Endodermal cell (in vitro differentiated cells): ENCODE measurements at regions not wholly inside any gene's neighbourhood (a gene's known extent, or its start where the extent isn't known, plus 50 kb on each side); places are given as distances from the start of the nearest gene placed in this dataset.

Source experiments
- DNase-seq: peaks from one replicate; pipeline ENCODE4 v3.0.0-alpha.2; 2017
- H3K27ac ChIP-seq: 2 replicates; pipeline ENCODE4 v1.5.1; 2013; ENCODE audit warnings: mild to moderate bottlenecking, low read depth, low read length, moderate library complexity
- H3K27me3 ChIP-seq: 2 replicates; pipeline ENCODE4 v1.6.1; 2013; ENCODE audit warnings: mild to moderate bottlenecking, low read length, moderate library complexity; ENCODE audit not compliant: insufficient read depth, control insufficient read depth, poor library complexity, severe bottlenecking
- H3K36me3 ChIP-seq: 2 replicates; pipeline ENCODE4 v1.7.0; 2013; ENCODE audit warnings: mild to moderate bottlenecking, low read length, moderate library complexity; ENCODE audit not compliant: control insufficient read depth, insufficient read depth
- H3K4me1 ChIP-seq: one replicate; pipeline ENCODE4 v1.7.0; 2013; ENCODE audit warnings: low read length; ENCODE audit not compliant: control insufficient read depth, insufficient read depth
- H3K4me3 ChIP-seq: 2 replicates; pipeline ENCODE4 v1.5.1; 2013; ENCODE audit warnings: mild to moderate bottlenecking, low read length, moderate library complexity
- H3K9ac ChIP-seq: 2 replicates; pipeline ENCODE4 v1.6.1; 2013; ENCODE audit warnings: mild to moderate bottlenecking, low read length, moderate library complexity; ENCODE audit not compliant: poor library complexity, severe bottlenecking; ENCODE audit errors: extremely low read depth
- H3K9me3 ChIP-seq: 2 replicates; pipeline ENCODE4 v1.6.1; 2013; ENCODE audit warnings: mild to moderate bottlenecking, low read length, moderate library complexity; ENCODE audit not compliant: control insufficient read depth
- H3K27ac Mint-ChIP-seq: 2 replicates; pipeline ENCODE4 v1.8.0; 2020; ENCODE audit warnings: mixed read lengths
- H3K27me3 Mint-ChIP-seq: 2 replicates; pipeline ENCODE4 v1.8.0; 2021; ENCODE audit warnings: mild to moderate bottlenecking, mixed read lengths; ENCODE audit not compliant: insufficient read depth
- H3K36me3 Mint-ChIP-seq: 2 replicates; pipeline ENCODE4 v1.8.0; 2020; ENCODE audit warnings: low read depth, mixed read lengths
- H3K4me1 Mint-ChIP-seq: 2 replicates; pipeline ENCODE4 v1.8.0; 2020; ENCODE audit warnings: mixed read lengths
- H3K4me3 Mint-ChIP-seq: 2 replicates; pipeline ENCODE4 v1.8.0; 2020; ENCODE audit warnings: mild to moderate bottlenecking, moderate library complexity, mixed read lengths
- H3K9me3 Mint-ChIP-seq: 2 replicates; pipeline ENCODE4 v1.8.0; 2020; ENCODE audit warnings: mild to moderate bottlenecking, mixed read lengths
- CTCF ChIP-seq: fragments of 200-600 bp; sonication (generic); conservative IDR thresholded peaks from 2 replicates; pipeline ENCODE4 v1.5.0; 2021; ENCODE audit warnings: antibody characterized with exemption, mild to moderate bottlenecking
- WGBS, 2 experiments: methylation state at CpG; one replicate each; pipeline versions ENCODE4 v1.1.5 to v1.1.7; 2013; ENCODE audit warnings: missing lambda C conversion rate in 2 of 2, mixed read lengths in 1 of 2; ENCODE audit not compliant: insufficient coverage in 1 of 2, insufficient read length in 1 of 2; 5-methylcytosine and 5-hydroxymethylcytosine counted together

- no peak for DNase-seq
- Mint-ChIP-seq H3K9me3 (peaks cover 15% of the 10 kb centered on the region), H3K36me3 (no peaks in the 10 kb centered on the region), H3K27me3 (peaks cover 2% of the 10 kb centered on the region), H3K27ac (no peak overlapping the region), H3K4me1 (peaks cover 37% of the 10 kb centered on the region), H3K4me3 (no peak overlapping the region)
- Histone ChIP-seq H3K9me3 (no peaks in the 10 kb centered on the region), H3K27me3 (no peaks in the 10 kb centered on the region), H3K9ac (no peak overlapping the region), H3K27ac (no peak overlapping the region), H3K4me3 (no peak overlapping the region), H3K36me3 (no peaks in the 10 kb centered on the region), H3K4me1 (no peaks in the 10 kb centered on the region)
- no peak for TF ChIP-seq CTCF
- 80% methylated on average over 1 of the region's 1 CpG; no CpG with 5 or more reads in 1 of the 2 experiments for WGBS, 2 experiments
These were observed 120.7 kb upstream of the MDFIC2 start for GRCh38 chr3:70433091-70433490.

GRCh38 chr3:70431911-70432310, 119.5 kb upstream of the MDFIC2 start:
- Mint-ChIP-seq H3K4me3 (no peak overlapping the region), H3K27me3 (peaks cover 1% of the 10 kb centered on the region), H3K9me3 (peaks cover 6% of the 10 kb centered on the region), H3K4me1 (peaks cover 29% of the 10 kb centered on the region), H3K27ac (no peak overlapping the region), H3K36me3 (no peaks in the 10 kb centered on the region)
- Histone ChIP-seq H3K4me3 (no peak overlapping the region), H3K9me3 (no peaks in the 10 kb centered on the region), H3K27me3 (no peaks in the 10 kb centered on the region), H3K36me3 (no peaks in the 10 kb centered on the region), H3K4me1 (no peaks in the 10 kb centered on the region), H3K9ac (no peak overlapping the region), H3K27ac (no peak overlapping the region)
- no peak for TF ChIP-seq CTCF
- no peak for DNase-seq
- WGBS, 2 experiments: 100% methylated on average over 1 of the region's 1 CpG; no CpG with 5 or more reads in 1 of the 2 experiments

GRCh38 chr3:70426071-70426470, 113.6 kb upstream of the MDFIC2 start:
- no peak for TF ChIP-seq CTCF
- H3K9me3 ChIP-seq: no peaks in the 10 kb centered on the region
- H3K4me1 ChIP-seq: no peaks in the 10 kb centered on the region
- Mint-ChIP-seq H3K27me3 (no peaks in the 10 kb centered on the region), H3K9me3 (no peaks in the 10 kb centered on the region), H3K36me3 (no peaks in the 10 kb centered on the region), H3K4me3 (no peak overlapping the region), H3K4me1 (no peaks in the 10 kb centered on the region), H3K27ac (no peak overlapping the region)
- no peak overlapping the region for H3K9ac ChIP-seq
- no peaks in the 10 kb centered on the region for H3K36me3 ChIP-seq
- H3K27me3 ChIP-seq: no peaks in the 10 kb centered on the region
- no peak overlapping the region for H3K27ac ChIP-seq
- H3K4me3 ChIP-seq: no peak overlapping the region
- DNase-seq: no peak
